Esophagus mucosa (tissue), 1 donor: ENCODE measurements at regions not wholly inside any gene's neighbourhood (a gene's known extent, or its start where the extent isn't known, plus 50 kb on each side); places are given as distances from the start of the nearest gene placed in this dataset.

Source experiments
- ATAC-seq: fragments of 200-7000 bp; cut with Tn5 transposase; one replicate; pipeline ENCODE4 v1.9.1; 2020
- donor health status: DM: yes; HTN: yes; CAD: no.

DNA sequence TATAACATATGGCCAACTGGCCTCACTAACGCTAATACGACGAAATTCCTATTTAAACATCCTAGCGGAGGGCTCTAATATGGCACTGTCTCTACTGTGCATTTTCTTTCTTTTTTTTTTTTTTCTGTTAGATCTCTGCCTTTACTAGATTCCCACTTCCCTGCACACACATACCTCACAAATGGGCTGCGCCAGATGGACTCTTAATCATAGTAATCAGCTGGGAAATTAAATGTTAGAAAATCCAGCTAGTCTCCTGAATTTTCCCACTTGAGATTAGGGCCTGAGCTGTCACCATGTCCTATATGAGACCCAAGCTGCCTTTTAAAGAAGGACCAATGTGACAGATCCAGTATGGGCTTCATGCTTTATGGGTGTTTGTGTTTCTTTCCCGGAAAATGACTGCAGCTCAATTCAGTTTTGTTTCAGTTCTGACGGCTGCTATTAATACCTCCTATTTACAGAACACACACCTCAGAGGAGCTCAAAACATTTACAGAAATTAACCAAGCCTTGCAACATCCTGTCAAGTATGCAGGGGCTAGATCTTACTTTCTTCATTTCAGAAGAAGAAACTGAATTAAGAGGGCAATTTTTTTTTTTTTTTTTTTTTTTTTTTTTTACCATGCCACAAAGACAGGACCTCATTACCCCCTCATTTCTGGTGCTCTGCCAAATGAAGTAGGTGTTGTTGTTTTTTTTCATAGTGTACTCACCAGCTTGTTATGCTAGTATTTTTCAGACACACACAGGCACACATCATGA lies 49.8 kb upstream of the BLID start:
- no peak for ATAC-seq
